ENCODE measurements at regions not wholly inside any gene's neighbourhood (a gene's known extent, or its start where the extent isn't known, plus 50 kb on each side); places are given as distances from the start of the nearest gene placed in this dataset.

- TF ChIP-seq CTCF (conservative IDR thresholded peaks at IDR 0.05; ENCODE audit: low read length) (no peak), EZH2phosphoT487 (IDR thresholded peaks at IDR 0.05; ENCODE audit: borderline replicate concordance) (no peak)
These were observed 120.5 kb upstream of the RUNX1 start for GRCh38 chr21:35169574-35169973.
